Tibial artery (tissue), 4 donors: ENCODE measurements at regions not wholly inside any gene's neighbourhood (a gene's known extent, or its start where the extent isn't known, plus 50 kb on each side); places are given as distances from the start of the nearest gene placed in this dataset.

Experiments
- DNase-seq, 2 donors: peaks; one replicate each; pipeline ENCODE4 v3.0.0-alpha.2; 2019
- H3K27ac ChIP-seq, 2 donors: fragments of 200-600 bp; sonication (generic) in 1 of 2; 1 replicate in 1 of 2; 2 replicates in 1 of 2; pipeline ENCODE4 v1.5.1; 2018 to 2019; ENCODE audit warnings: mild to moderate bottlenecking in 1 of 2
- H3K27me3 ChIP-seq, 2 donors: fragments of 200-600 bp; sonication (generic) in 1 of 2; one replicate each; pipeline versions ENCODE4 v1.5.1 to v1.6.0; 2016 to 2019
- H3K36me3 ChIP-seq, 3 donors: fragments of 200-600 bp; sonication (generic) in 2 of 3; one replicate each; pipeline ENCODE4 v1.5.1; 2016 to 2019; ENCODE audit warnings: mild to moderate bottlenecking in 2 of 3
- H3K4me1 ChIP-seq, 4 donors: fragments of 200-600 bp; sonication (generic) in 2 of 4; 1 replicate in 3 of 4; 2 replicates in 1 of 4; pipeline ENCODE4 v1.5.1; 2016 to 2019
- H3K4me3 ChIP-seq, 2 donors: fragments of 200-600 bp; sonication (generic) in 1 of 2; 1 replicate in 1 of 2; 2 replicates in 1 of 2; pipeline ENCODE4 v1.5.1; 2018 to 2019; ENCODE audit warnings: mild to moderate bottlenecking in 2 of 2
- H3K9me3 ChIP-seq, 3 donors: fragments of 200-600 bp; sonication (generic) in 1 of 3; one replicate each; pipeline ENCODE4 v1.5.1; 2016 to 2019
- intact Hi-C: fragments of 100-400 bp; cut with DNase I; formaldehyde crosslinking; loops from one replicate; pipeline ENCODE4 v1.15.0; 2023; ENCODE audit warnings: low total_unique reads
- TF ChIP-seq, protein P1 (sequence below), 2 experiments: fragments of 200-600 bp in 1 of 2; fragments of 450-650 bp in 1 of 2; IDR thresholded peaks; one replicate each; pipeline ENCODE4 v1.5.1; 2017 to 2019; ENCODE audit warnings: antibody characterized with exemption in 2 of 2, mild to moderate bottlenecking in 1 of 2, moderate library complexity in 1 of 2

DNA sequence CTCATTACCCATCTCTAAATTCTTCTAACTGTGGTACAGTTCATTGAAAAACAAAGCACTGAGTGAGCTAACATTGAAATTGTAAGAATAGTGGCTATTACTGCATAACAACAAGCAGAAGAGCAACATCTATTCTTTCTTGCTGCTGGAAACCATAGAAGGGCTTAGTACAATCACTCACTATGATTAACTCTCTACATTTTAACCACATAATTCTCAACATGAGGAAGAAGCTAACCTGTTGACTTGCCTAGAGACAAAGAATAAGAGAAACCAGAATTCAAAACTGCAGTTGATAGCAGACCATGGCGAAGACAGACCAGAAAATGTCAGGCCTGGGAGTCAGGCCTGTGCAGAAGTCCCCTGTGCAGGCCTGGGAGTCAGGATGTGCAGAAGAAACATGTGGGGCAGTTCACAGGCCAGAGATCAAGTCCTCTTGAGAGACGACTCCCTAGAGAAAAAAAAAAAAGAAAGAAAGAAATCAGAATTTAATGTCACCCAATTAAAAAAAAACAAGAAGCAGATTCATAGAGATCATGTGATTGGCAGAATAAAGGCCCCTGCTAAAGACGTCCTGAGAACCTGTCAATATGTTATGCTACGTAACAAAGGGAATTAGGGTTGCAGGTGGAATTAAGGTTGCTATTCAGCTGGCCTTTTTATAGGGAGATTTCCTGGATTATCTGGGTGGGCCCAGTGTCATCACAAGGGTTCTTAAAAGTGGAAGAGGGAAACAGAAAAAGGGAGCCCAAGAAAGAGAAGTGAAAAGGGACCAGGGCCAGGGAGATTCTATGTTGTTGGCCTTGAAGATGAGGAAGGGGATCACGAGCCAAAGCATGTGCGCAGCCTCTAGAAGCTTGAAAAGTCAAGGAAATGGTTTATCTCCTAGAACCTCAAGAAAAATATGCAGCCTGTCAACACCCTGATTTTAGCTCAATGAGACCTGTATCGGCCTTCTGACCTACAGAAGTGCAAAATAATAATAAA lies 94.9 kb downstream of the MRPL39 start:
- H3K27me3 ChIP-seq = no peaks in the 10 kb centered on the region
- H3K36me3 ChIP-seq = no peaks in the 10 kb centered on the region
- H3K27ac ChIP-seq = no peak overlapping the region
- no peak overlapping the region for H3K4me3 ChIP-seq
- DNase-seq = peak in 1 of 2 donors; percentile 44
- intact Hi-C loops = no loop called here
- no peaks in the 10 kb centered on the region for H3K4me1 ChIP-seq
- TF ChIP-seq, protein P1, sequence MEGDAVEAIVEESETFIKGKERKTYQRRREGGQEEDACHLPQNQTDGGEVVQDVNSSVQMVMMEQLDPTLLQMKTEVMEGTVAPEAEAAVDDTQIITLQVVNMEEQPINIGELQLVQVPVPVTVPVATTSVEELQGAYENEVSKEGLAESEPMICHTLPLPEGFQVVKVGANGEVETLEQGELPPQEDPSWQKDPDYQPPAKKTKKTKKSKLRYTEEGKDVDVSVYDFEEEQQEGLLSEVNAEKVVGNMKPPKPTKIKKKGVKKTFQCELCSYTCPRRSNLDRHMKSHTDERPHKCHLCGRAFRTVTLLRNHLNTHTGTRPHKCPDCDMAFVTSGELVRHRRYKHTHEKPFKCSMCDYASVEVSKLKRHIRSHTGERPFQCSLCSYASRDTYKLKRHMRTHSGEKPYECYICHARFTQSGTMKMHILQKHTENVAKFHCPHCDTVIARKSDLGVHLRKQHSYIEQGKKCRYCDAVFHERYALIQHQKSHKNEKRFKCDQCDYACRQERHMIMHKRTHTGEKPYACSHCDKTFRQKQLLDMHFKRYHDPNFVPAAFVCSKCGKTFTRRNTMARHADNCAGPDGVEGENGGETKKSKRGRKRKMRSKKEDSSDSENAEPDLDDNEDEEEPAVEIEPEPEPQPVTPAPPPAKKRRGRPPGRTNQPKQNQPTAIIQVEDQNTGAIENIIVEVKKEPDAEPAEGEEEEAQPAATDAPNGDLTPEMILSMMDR (IDR thresholded peaks at IDR 0.05) = no peak
- no peaks in the 10 kb centered on the region for H3K9me3 ChIP-seq

GRCh38 chr21:25509862-25510261 lies 97.4 kb downstream of the MRPL39 start:
- intact Hi-C loops = no loop called here
- Histone ChIP-seq H3K9me3 (no peaks in the 10 kb centered on the region), H3K4me3 (no peak overlapping the region), H3K27ac (no peak overlapping the region), H3K27me3 (no peaks in the 10 kb centered on the region), H3K36me3 (no peaks in the 10 kb centered on the region), H3K4me1 (no peaks in the 10 kb centered on the region)
- TF ChIP-seq, protein P1 (IDR thresholded peaks at IDR 0.05) = no peak
- DNase-seq = no peak

- Histone ChIP-seq H3K27ac (no peak overlapping the region), H3K36me3 (no peaks in the 10 kb centered on the region), H3K4me3 (no peak overlapping the region), H3K4me1 (no peaks in the 10 kb centered on the region), H3K27me3 (no peaks in the 10 kb centered on the region), H3K9me3 (no peaks in the 10 kb centered on the region)
- TF ChIP-seq, protein P1 (IDR thresholded peaks at IDR 0.05) = no peak
- intact Hi-C loops = no loop called here
- no peak for DNase-seq
These were observed 98.9 kb downstream of the MRPL39 start for GRCh38 chr21:25508364-25508763.

- intact Hi-C loops = no loop called here
- no peaks in the 10 kb centered on the region for H3K27me3 ChIP-seq
- H3K4me1 ChIP-seq = no peaks in the 10 kb centered on the region
- no peak for DNase-seq
- TF ChIP-seq, protein P1 (IDR thresholded peaks at IDR 0.05) = no peak
- H3K36me3 ChIP-seq = no peaks in the 10 kb centered on the region
- no peaks in the 10 kb centered on the region for H3K9me3 ChIP-seq
- no peak overlapping the region for H3K27ac ChIP-seq
- no peak overlapping the region for H3K4me3 ChIP-seq
These were observed 99.8 kb downstream of the MRPL39 start for GRCh38 chr21:25507522-25507921.

DNA sequence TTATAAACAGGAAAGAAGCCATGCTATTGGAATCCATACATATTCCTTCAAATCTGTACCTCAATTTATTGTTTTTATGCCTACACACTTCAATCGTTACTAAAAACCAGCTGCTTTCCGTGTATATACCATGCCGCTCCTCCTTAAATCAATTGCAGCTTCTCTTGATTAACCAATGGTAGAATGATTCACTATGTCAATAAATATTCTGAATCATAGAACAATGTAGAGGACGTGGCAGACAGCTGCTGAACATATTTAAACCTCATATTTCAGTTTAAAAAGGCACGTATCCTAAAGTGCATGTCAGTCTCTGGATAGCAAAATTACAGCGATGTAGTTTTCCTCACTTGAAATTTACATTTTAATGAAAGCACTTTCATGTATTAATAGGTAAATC lies 100.4 kb downstream of the MRPL39 start:
- DNase-seq = no peak
- intact Hi-C loops = no loop called here
- Histone ChIP-seq H3K4me1 (no peaks in the 10 kb centered on the region), H3K9me3 (no peaks in the 10 kb centered on the region), H3K4me3 (no peak overlapping the region), H3K27ac (no peak overlapping the region), H3K27me3 (no peaks in the 10 kb centered on the region), H3K36me3 (no peaks in the 10 kb centered on the region)
- TF ChIP-seq, protein P1 (IDR thresholded peaks at IDR 0.05) = no peak
